Lung (tissue), 11 donors: ENCODE measurements at regions not wholly inside any gene's neighbourhood (a gene's known extent, or its start where the extent isn't known, plus 50 kb on each side); places are given as distances from the start of the nearest gene placed in this dataset.
"Not testable (repeated sequence)": the region's sequence is repeated elsewhere in the genome, so short reads cannot be mapped to it uniquely, and the experiment has no call there.

ENCODE experiments used
- ATAC-seq: fragments of 200-7000 bp; cut with Tn5 transposase; one replicate; pipeline ENCODE4 v1.9.1; 2020; ENCODE audit warnings: moderate number of reproducible peaks; ENCODE audit not compliant: insufficient read depth, low FRiP score
- DNase-seq, 3 donors: peaks; one replicate each; pipeline ENCODE4 v3.0.0-alpha.2; 2013 to 2017
- H3K27ac ChIP-seq, 2 donors: one replicate each; pipeline ENCODE4 v1.5.1; 2013; ENCODE audit warnings: mild to moderate bottlenecking in 2 of 2, moderate library complexity in 2 of 2, control low read depth in 1 of 2, inconsistent platforms in 1 of 2, low read depth in 1 of 2, low read length in 1 of 2
- H3K27me3 ChIP-seq, 3 donors: one replicate each; pipeline ENCODE4 v1.5.1; 2013; ENCODE audit warnings: low read length in 2 of 3; ENCODE audit not compliant: control insufficient read depth in 3 of 3, insufficient read depth in 3 of 3
- H3K36me3 ChIP-seq, 4 donors: one replicate each; pipeline ENCODE4 v1.5.1; 2013; ENCODE audit warnings: low read length in 4 of 4, mild to moderate bottlenecking in 1 of 4, moderate library complexity in 1 of 4; ENCODE audit not compliant: control insufficient read depth in 4 of 4, insufficient read depth in 4 of 4
- H3K4me1 ChIP-seq, 5 donors: one replicate each; pipeline ENCODE4 v1.5.1; 2013; ENCODE audit warnings: low read length in 5 of 5, mild to moderate bottlenecking in 2 of 5, moderate library complexity in 1 of 5; ENCODE audit not compliant: control insufficient read depth in 5 of 5, insufficient read depth in 5 of 5
- H3K4me3 ChIP-seq: one replicate; pipeline ENCODE4 v1.5.1; 2013; ENCODE audit warnings: mild to moderate bottlenecking, control low read depth, moderate library complexity
- H3K9ac ChIP-seq, 2 donors: one replicate each; pipeline ENCODE4 v1.5.1; 2013; ENCODE audit warnings: low read length in 2 of 2, control low read depth in 1 of 2; ENCODE audit not compliant: insufficient read depth in 1 of 2
- H3K9me3 ChIP-seq, 4 donors: one replicate each; pipeline ENCODE4 v1.5.1; 2013; ENCODE audit warnings: low read length in 3 of 4, mild to moderate bottlenecking in 1 of 4, moderate library complexity in 1 of 4; ENCODE audit not compliant: control insufficient read depth in 4 of 4, insufficient read depth in 3 of 4
- CTCF ChIP-seq: IDR thresholded peaks from 2 replicates; pipeline ENCODE4 v1.5.1; 2012; ENCODE audit warnings: mild to moderate bottlenecking; ENCODE audit errors: control extremely low read depth, extremely low read depth
- WGBS, 2 donors: extraction: QIAGEN DNeasy Blood & Tissue Kit; methylation state at CpG; one replicate each; pipeline ENCODE4 v1.1.7; 2013; 5-methylcytosine and 5-hydroxymethylcytosine counted together
- donor health status: control.
- donor health status: control.
- donor health status: Bipolar disorder and iron deficiency.
- donor health status: healthy.
- donor health status: DM: yes; HTN: yes; CAD: no.

GRCh38 chr10:34058845-34059614 is 724.6 kb upstream of the NRP1 start:
- WGBS, 2 donors: 78 to 85% methylated on average over 11 of the region's 11 CpGs
- peak in 2 of 3 donors; percentile 47 to 60 for DNase-seq
- H3K4me1 ChIP-seq: peaks cover 0 to 9% (median 0%) of the 10 kb centered on the region in 5 donors
- no peaks in the 10 kb centered on the region for H3K27me3 ChIP-seq
- H3K36me3 ChIP-seq: no peaks in the 10 kb centered on the region
- no peak overlapping the region for H3K27ac ChIP-seq
- TF ChIP-seq CTCF: no peak
- ATAC-seq: no peak
- H3K4me3 ChIP-seq: no peak overlapping the region
- no peak overlapping the region for H3K9ac ChIP-seq
- H3K9me3 ChIP-seq: peaks cover 0 to 6% (median 3%) of the 10 kb centered on the region in 4 donors

- DNase-seq, H3K27me3 ChIP-seq, H3K36me3 ChIP-seq, H3K9me3 ChIP-seq, ATAC-seq, H3K9ac ChIP-seq, H3K4me3 ChIP-seq, H3K4me1 ChIP-seq, H3K27ac ChIP-seq: not testable (repeated sequence)
- 95 to 96% methylated on average over 36 to 38 of the region's 38 CpGs for WGBS, 2 donors
Observed at GRCh38 chr10:34055410-34055985, 721.0 kb upstream of the NRP1 start.

- DNase-seq (no peak), ATAC-seq (no peak)
- 65 to 83% methylated on average over 9 of the region's 9 CpGs for WGBS, 2 donors
- Histone ChIP-seq H3K36me3 (no peaks in the 10 kb centered on the region), H3K27me3 (no peaks in the 10 kb centered on the region), H3K9ac (no peak overlapping the region), H3K4me1 (peaks cover 0 to 7% (median 0%) of the 10 kb centered on the region in 5 donors), H3K4me3 (no peak overlapping the region), H3K27ac (no peak overlapping the region), H3K9me3 (no peaks in the 10 kb centered on the region)
- TF ChIP-seq CTCF: no peak
Observed at GRCh38 chr10:34049887-34050286, 715.4 kb upstream of the NRP1 start.

- no peaks in the 10 kb centered on the region for H3K27me3 ChIP-seq
- H3K9me3 ChIP-seq: no peaks in the 10 kb centered on the region
- no peak overlapping the region for H3K27ac ChIP-seq
- no peak for DNase-seq
- peaks cover 0 to 7% (median 0%) of the 10 kb centered on the region in 5 donors for H3K4me1 ChIP-seq
- no peak for TF ChIP-seq CTCF
- 71% methylated on average over 3 of the region's 3 CpGs for WGBS, 2 donors
- H3K4me3 ChIP-seq: no peak overlapping the region
- ATAC-seq: no peak
- H3K36me3 ChIP-seq: no peaks in the 10 kb centered on the region
- H3K9ac ChIP-seq: no peak overlapping the region
Observed at GRCh38 chr10:34049469-34049868, 715.0 kb upstream of the NRP1 start.
